ENCODE measurements at regions not wholly inside any gene's neighbourhood (a gene's known extent, or its start where the extent isn't known, plus 50 kb on each side); places are given as distances from the start of the nearest gene placed in this dataset.

- Histone ChIP-seq H3K9me3 (no peaks in the 10 kb centered on the region), H3K4me3 (no peak overlapping the region), H3K4me1 (no peaks in the 10 kb centered on the region), H3K36me3 (no peaks in the 10 kb centered on the region), H3K27ac (no peak overlapping the region), H3K27me3 (no peaks in the 10 kb centered on the region)
- intact Hi-C loops (cut with DNase I; ENCODE audit: low total_unique reads), result no loop called here
- no peak for TF ChIP-seq POLR2A (IDR thresholded peaks at IDR 0.05)
- no peak for TF ChIP-seq CTCF (IDR thresholded peaks at IDR 0.05)
- DNase-seq, result no peak
Measured at GRCh38 chr5:33273985-33274384, 166.8 kb upstream of the TARS1 start.

- H3K27me3 ChIP-seq, result no peaks in the 10 kb centered on the region
- TF ChIP-seq POLR2A (IDR thresholded peaks at IDR 0.05) (no peak), CTCF (IDR thresholded peaks at IDR 0.05) (no peak)
- no peaks in the 10 kb centered on the region for H3K36me3 ChIP-seq
- H3K27ac ChIP-seq, result no peak overlapping the region
- no peaks in the 10 kb centered on the region for H3K9me3 ChIP-seq
- DNase-seq, result no peak
- H3K4me1 ChIP-seq, result no peaks in the 10 kb centered on the region
- intact Hi-C loops (cut with DNase I; ENCODE audit: low total_unique reads), result no loop called here
- H3K4me3 ChIP-seq, result no peak overlapping the region
Measured at GRCh38 chr5:33275391-33275790, 165.4 kb upstream of the TARS1 start.

- Histone ChIP-seq H3K36me3 (no peaks in the 10 kb centered on the region), H3K27me3 (no peaks in the 10 kb centered on the region), H3K9me3 (no peaks in the 10 kb centered on the region), H3K27ac (no peak overlapping the region), H3K4me1 (no peaks in the 10 kb centered on the region), H3K4me3 (no peak overlapping the region)
- no peak for DNase-seq
- TF ChIP-seq CTCF (IDR thresholded peaks at IDR 0.05) (no peak), POLR2A (IDR thresholded peaks at IDR 0.05) (no peak)
- intact Hi-C loops (cut with DNase I; ENCODE audit: low total_unique reads), result no loop called here
Measured at GRCh38 chr5:33275921-33276627, 164.7 kb upstream of the TARS1 start.

GRCh38 chr5:33276628-33276950, 164.2 kb upstream of the TARS1 start:
- no peaks in the 10 kb centered on the region for H3K36me3 ChIP-seq
- no peaks in the 10 kb centered on the region for H3K4me1 ChIP-seq
- no peak overlapping the region for H3K27ac ChIP-seq
- TF ChIP-seq CTCF (IDR thresholded peaks at IDR 0.05) (no peak), POLR2A (IDR thresholded peaks at IDR 0.05) (no peak)
- no peak overlapping the region for H3K4me3 ChIP-seq
- H3K27me3 ChIP-seq, result no peaks in the 10 kb centered on the region
- no peak for DNase-seq
- H3K9me3 ChIP-seq, result no peaks in the 10 kb centered on the region
- intact Hi-C loops (cut with DNase I; ENCODE audit: low total_unique reads), result no loop called here

- Histone ChIP-seq H3K27me3 (no peaks in the 10 kb centered on the region), H3K27ac (no peak overlapping the region), H3K4me3 (no peak overlapping the region), H3K9me3 (no peaks in the 10 kb centered on the region), H3K4me1 (no peaks in the 10 kb centered on the region), H3K36me3 (no peaks in the 10 kb centered on the region)
- TF ChIP-seq POLR2A (IDR thresholded peaks at IDR 0.05), result no peak
- DNase-seq, result no peak
- intact Hi-C loops (cut with DNase I; ENCODE audit: low total_unique reads), result no loop called here
Measured at GRCh38 chr5:33277061-33277650, 163.6 kb upstream of the TARS1 start.

Data from uterus (tissue), 3 donors.